Ascending aorta (tissue), 2 donors: ENCODE measurements at regions not wholly inside any gene's neighbourhood (a gene's known extent, or its start where the extent isn't known, plus 50 kb on each side); places are given as distances from the start of the nearest gene placed in this dataset.

Source experiments
- DNase-seq, 2 donors: peaks; one replicate each; pipeline ENCODE4 v3.0.0-alpha.2; 2019; ENCODE audit warnings: low spot score in 2 of 2
- H3K27ac ChIP-seq, 2 donors: fragments of 200-600 bp; sonication (generic); one replicate each; pipeline ENCODE4 v1.5.1; 2016 to 2017; ENCODE audit warnings: mild to moderate bottlenecking in 1 of 2
- H3K27me3 ChIP-seq: fragments of 200-600 bp; sonication (generic); one replicate; pipeline ENCODE4 v1.5.1; 2017
- H3K36me3 ChIP-seq, 2 donors: fragments of 200-600 bp; sonication (generic); one replicate each; pipeline ENCODE4 v1.5.1; 2016
- H3K4me1 ChIP-seq, 2 donors: fragments of 200-600 bp; sonication (generic); one replicate each; pipeline ENCODE4 v1.5.1; 2016 to 2017; ENCODE audit warnings: mild to moderate bottlenecking in 1 of 2
- H3K4me3 ChIP-seq, 2 donors: fragments of 200-600 bp; sonication (generic); one replicate each; pipeline ENCODE4 v1.5.1; 2016 to 2017; ENCODE audit warnings: mild to moderate bottlenecking in 1 of 2
- H3K9me3 ChIP-seq, 2 donors: fragments of 200-600 bp; sonication (generic); one replicate each; pipeline ENCODE4 v1.5.1; 2016
- intact Hi-C: fragments of 100-400 bp; cut with DNase I; formaldehyde crosslinking; loops from one replicate; pipeline ENCODE4 v1.15.1; 2023
- TF ChIP-seq, protein P1 (sequence below), 3 experiments: fragments of 200-600 bp in 2 of 3; fragments of 450-650 bp in 1 of 3; sonication (generic) in 2 of 3; IDR thresholded peaks; one replicate each; pipeline ENCODE4 v1.5.1; 2016 to 2019; ENCODE audit warnings: antibody characterized with exemption in 3 of 3, mild to moderate bottlenecking in 1 of 3, moderate library complexity in 1 of 3

DNA sequence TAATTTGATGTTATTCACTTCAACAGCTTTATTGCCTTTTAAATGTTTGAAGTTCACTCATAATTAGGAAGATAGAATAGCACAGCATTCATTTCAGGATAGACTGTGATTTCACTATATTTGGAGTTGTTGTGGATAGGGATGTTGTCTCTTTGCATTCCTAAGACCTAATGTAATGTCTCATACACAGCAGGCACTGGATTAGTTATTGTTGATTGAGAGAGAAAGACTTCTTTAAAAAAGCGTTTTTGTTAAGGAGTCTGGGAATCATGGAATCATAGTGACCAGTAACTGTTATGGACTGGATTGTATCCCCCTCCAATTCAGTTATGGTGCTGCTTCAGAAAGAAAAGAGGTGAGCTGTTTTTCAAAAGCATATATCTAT, 122.0 kb downstream of the USP22 start:
- Histone ChIP-seq H3K4me3 (no peak overlapping the region), H3K36me3 (no peaks in the 10 kb centered on the region), H3K27me3 (no peaks in the 10 kb centered on the region), H3K4me1 (no peaks in the 10 kb centered on the region), H3K9me3 (no peaks in the 10 kb centered on the region), H3K27ac (no peak overlapping the region)
- TF ChIP-seq, protein P1, sequence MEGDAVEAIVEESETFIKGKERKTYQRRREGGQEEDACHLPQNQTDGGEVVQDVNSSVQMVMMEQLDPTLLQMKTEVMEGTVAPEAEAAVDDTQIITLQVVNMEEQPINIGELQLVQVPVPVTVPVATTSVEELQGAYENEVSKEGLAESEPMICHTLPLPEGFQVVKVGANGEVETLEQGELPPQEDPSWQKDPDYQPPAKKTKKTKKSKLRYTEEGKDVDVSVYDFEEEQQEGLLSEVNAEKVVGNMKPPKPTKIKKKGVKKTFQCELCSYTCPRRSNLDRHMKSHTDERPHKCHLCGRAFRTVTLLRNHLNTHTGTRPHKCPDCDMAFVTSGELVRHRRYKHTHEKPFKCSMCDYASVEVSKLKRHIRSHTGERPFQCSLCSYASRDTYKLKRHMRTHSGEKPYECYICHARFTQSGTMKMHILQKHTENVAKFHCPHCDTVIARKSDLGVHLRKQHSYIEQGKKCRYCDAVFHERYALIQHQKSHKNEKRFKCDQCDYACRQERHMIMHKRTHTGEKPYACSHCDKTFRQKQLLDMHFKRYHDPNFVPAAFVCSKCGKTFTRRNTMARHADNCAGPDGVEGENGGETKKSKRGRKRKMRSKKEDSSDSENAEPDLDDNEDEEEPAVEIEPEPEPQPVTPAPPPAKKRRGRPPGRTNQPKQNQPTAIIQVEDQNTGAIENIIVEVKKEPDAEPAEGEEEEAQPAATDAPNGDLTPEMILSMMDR (IDR thresholded peaks at IDR 0.05), result no peak
- intact Hi-C loops, result no loop called here
- DNase-seq, result no peak

DNA sequence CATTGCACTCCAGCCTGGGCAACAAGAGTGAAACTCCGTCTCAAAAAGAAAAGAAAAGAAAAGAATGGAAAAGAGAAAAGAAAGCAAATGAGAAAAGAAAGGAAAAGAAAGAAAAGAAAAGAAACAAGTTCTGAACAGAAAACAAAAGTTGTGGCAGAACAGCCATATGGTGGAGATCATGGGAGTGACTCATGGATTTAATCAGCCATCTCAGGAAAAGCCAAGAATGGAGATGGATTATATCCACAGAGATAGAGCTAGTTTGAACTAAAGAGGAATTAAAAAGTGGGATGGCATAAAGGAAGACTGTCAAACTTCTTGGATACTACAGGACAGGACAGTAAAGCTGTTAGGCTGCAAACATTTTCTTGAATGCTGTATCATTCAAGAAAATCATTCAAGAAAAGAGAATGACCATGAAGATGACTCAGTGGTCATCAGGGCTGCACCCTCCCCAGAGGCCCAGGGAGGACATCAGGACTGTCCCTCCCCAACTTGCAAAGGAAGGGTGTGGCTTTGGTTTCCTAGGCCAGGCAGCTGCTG, 120.6 kb downstream of the USP22 start:
- no peaks in the 10 kb centered on the region for H3K9me3 ChIP-seq
- no peaks in the 10 kb centered on the region for H3K36me3 ChIP-seq
- H3K4me3 ChIP-seq, result no peak overlapping the region
- no peaks in the 10 kb centered on the region for H3K27me3 ChIP-seq
- H3K27ac ChIP-seq, result peak overlapping the region; percentile 30 to 37
- no peaks in the 10 kb centered on the region for H3K4me1 ChIP-seq
- intact Hi-C loops, result no loop called here
- no peak for DNase-seq
- TF ChIP-seq, protein P1 (IDR thresholded peaks at IDR 0.05), result no peak

GRCh38 chr17:20924306-20924705, 118.5 kb downstream of the USP22 start:
- Histone ChIP-seq H3K27ac (no peak overlapping the region), H3K27me3 (no peaks in the 10 kb centered on the region), H3K9me3 (no peaks in the 10 kb centered on the region), H3K36me3 (no peaks in the 10 kb centered on the region), H3K4me3 (no peak overlapping the region), H3K4me1 (no peaks in the 10 kb centered on the region)
- intact Hi-C loops, result no loop called here
- DNase-seq, result no peak
- TF ChIP-seq, protein P1 (IDR thresholded peaks at IDR 0.05), result no peak

- Histone ChIP-seq H3K27ac (no peak overlapping the region), H3K4me3 (no peak overlapping the region), H3K4me1 (no peaks in the 10 kb centered on the region), H3K9me3 (no peaks in the 10 kb centered on the region), H3K36me3 (no peaks in the 10 kb centered on the region), H3K27me3 (no peaks in the 10 kb centered on the region)
- DNase-seq, result no peak
- TF ChIP-seq, protein P1 (IDR thresholded peaks at IDR 0.05), result no peak
- intact Hi-C loops, result no loop called here
These were observed 117.7 kb downstream of the USP22 start for GRCh38 chr17:20925091-20925490.

DNA sequence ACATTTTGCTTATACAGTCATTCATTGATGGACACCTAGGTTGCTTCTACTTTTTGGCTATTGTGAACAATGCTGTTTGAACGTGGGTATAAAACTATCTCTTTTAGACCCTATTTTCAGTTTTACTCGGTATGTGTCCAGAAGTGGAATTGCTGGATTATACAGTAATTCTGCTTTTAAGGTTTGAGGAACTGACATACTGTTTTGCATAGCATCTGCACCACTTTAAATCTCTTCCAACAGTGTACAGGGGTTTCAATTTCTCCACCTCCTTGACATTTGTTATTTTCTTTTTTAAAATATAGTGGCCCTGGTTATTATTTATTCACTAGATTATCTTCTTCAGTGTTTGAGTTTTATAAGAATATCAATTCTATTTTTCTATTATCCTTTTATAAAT, 116.9 kb downstream of the USP22 start:
- H3K4me3 ChIP-seq, result peak overlapping the region in 1 of 2 donors; percentile 2
- H3K27ac ChIP-seq, result no peak overlapping the region
- H3K36me3 ChIP-seq, result no peaks in the 10 kb centered on the region
- no peak for DNase-seq
- no peaks in the 10 kb centered on the region for H3K27me3 ChIP-seq
- TF ChIP-seq, protein P1 (IDR thresholded peaks at IDR 0.05), result no peak
- intact Hi-C loops, result no loop called here
- H3K9me3 ChIP-seq, result no peaks in the 10 kb centered on the region
- no peaks in the 10 kb centered on the region for H3K4me1 ChIP-seq

GRCh38 chr17:20926532-20926931, 116.3 kb downstream of the USP22 start:
- intact Hi-C loops, result no loop called here
- Histone ChIP-seq H3K9me3 (no peaks in the 10 kb centered on the region), H3K4me3 (no peak overlapping the region), H3K27me3 (no peaks in the 10 kb centered on the region), H3K4me1 (no peaks in the 10 kb centered on the region), H3K36me3 (no peaks in the 10 kb centered on the region), H3K27ac (no peak overlapping the region)
- no peak for DNase-seq
- TF ChIP-seq, protein P1 (IDR thresholded peaks at IDR 0.05), result no peak
